IMR-90 (cell line): ENCODE measurements at regions not wholly inside any gene's neighbourhood (a gene's known extent, or its start where the extent isn't known, plus 50 kb on each side); places are given as distances from the start of the nearest gene placed in this dataset.

Experiments
- CTCF ChIP-seq: conservative IDR thresholded peaks from 2 replicates; pipeline ENCODE4 v1.5.1; 2012; ENCODE audit warnings: mild to moderate bottlenecking, low read depth, low read length, improper control_type of control experiment
- RAD21 ChIP-seq: IDR thresholded peaks from 2 replicates; pipeline ENCODE4 v1.6.1; 2012; ENCODE audit warnings: low read length, improper control_type of control experiment

DNA sequence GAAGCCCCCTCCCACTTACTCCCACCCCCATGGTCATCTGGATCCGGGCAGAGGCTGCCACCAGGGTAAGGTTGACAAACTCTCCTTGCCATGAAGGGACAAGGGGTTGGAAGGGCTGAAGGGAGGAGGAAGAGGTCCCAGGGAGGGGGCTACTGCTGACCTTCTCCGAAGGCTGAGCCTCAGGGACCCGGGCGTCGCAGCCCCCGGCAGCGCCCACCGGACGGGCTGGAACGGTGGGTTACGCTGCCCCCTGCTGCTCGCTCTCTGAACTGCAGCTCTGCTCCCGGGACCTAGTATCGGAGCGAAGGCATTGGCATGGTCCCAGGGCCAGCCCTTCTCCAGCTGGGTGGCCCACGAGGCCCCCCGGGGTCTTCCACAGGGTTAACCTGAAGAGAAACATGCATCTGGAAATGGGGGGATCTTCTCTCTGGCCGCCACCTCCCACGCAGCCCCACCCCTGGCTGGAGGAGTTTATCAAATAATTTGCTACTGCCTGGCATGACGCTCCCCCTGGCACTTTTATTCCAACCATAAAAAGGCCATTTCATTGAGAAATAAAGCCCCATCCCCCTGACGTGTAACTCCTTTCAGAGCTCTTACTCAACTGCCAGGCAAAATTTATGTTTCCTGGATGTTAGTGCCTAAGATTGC is 70.4 kb upstream of the TARDBP start:
- peak; percentile 76 for TF ChIP-seq CTCF
- TF ChIP-seq RAD21, result peak; percentile 73
